ENCODE measurements at regions not wholly inside any gene's neighbourhood (a gene's known extent, or its start where the extent isn't known, plus 50 kb on each side); places are given as distances from the start of the nearest gene placed in this dataset.

GRCh38 chr18:68221111-68221724, 493.7 kb downstream of the TMX3 start:
- H3K27me3 ChIP-seq, result no peaks in the 10 kb centered on the region
- WGBS, 2 donors, result 26 to 29% methylated on average over 1 of the region's 1 CpG
- ATAC-seq (ENCODE audit: low FRiP score in 2 of 2), result no peak
- no peak for TF ChIP-seq EP300 (IDR thresholded peaks at IDR 0.05)
- TF ChIP-seq CTCF (IDR thresholded peaks at IDR 0.05), result no peak
- no peak for TF ChIP-seq POLR2A (IDR thresholded peaks at IDR 0.05)
- TF ChIP-seq POLR2AphosphoS5 (IDR thresholded peaks at IDR 0.05), result no peak
- no peaks in the 10 kb centered on the region for H3K9me3 ChIP-seq
- H3K36me3 ChIP-seq, result no peaks in the 10 kb centered on the region
- no peak overlapping the region for H3K27ac ChIP-seq
- H3K4me3 ChIP-seq, result no peak overlapping the region
- peaks cover 0 to 3% (median 0%) of the 10 kb centered on the region in 4 donors for H3K4me1 ChIP-seq
- no peak for DNase-seq

- ATAC-seq (ENCODE audit: low FRiP score in 2 of 2) (no peak), DNase-seq (no peak)
- TF ChIP-seq POLR2A (IDR thresholded peaks at IDR 0.05) (no peak), EP300 (IDR thresholded peaks at IDR 0.05) (no peak), CTCF (IDR thresholded peaks at IDR 0.05) (no peak), POLR2AphosphoS5 (IDR thresholded peaks at IDR 0.05) (no peak)
- 68 to 72% methylated on average over 2 of the region's 2 CpGs for WGBS, 2 donors
- Histone ChIP-seq H3K27me3 (no peaks in the 10 kb centered on the region), H3K27ac (peak overlapping the region in 1 of 4 donors; percentile 3), H3K36me3 (no peaks in the 10 kb centered on the region), H3K9me3 (no peaks in the 10 kb centered on the region), H3K4me1 (peaks cover 0 to 3% (median 0%) of the 10 kb centered on the region in 4 donors), H3K4me3 (no peak overlapping the region)
These were observed 494.4 kb downstream of the TMX3 start for GRCh38 chr18:68220458-68220857.

GRCh38 chr18:68219872-68220271, 495.0 kb downstream of the TMX3 start:
- H3K4me3 ChIP-seq, result no peak overlapping the region
- no peak for TF ChIP-seq EP300 (IDR thresholded peaks at IDR 0.05)
- TF ChIP-seq CTCF (IDR thresholded peaks at IDR 0.05), result no peak
- no peak for TF ChIP-seq POLR2A (IDR thresholded peaks at IDR 0.05)
- no peak for TF ChIP-seq POLR2AphosphoS5 (IDR thresholded peaks at IDR 0.05)
- H3K27me3 ChIP-seq, result no peaks in the 10 kb centered on the region
- H3K9me3 ChIP-seq, result no peaks in the 10 kb centered on the region
- no peak for DNase-seq
- no peaks in the 10 kb centered on the region for H3K36me3 ChIP-seq
- ATAC-seq (ENCODE audit: low FRiP score in 2 of 2), result no peak
- peaks cover 0 to 3% (median 0%) of the 10 kb centered on the region in 4 donors for H3K4me1 ChIP-seq
- peak overlapping the region in 2 of 4 donors; percentile 3 to 12 for H3K27ac ChIP-seq

GRCh38 chr18:68219274-68219673, 495.6 kb downstream of the TMX3 start:
- H3K27me3 ChIP-seq, result no peaks in the 10 kb centered on the region
- no peak for ATAC-seq (ENCODE audit: low FRiP score in 2 of 2)
- peak overlapping the region in 2 of 4 donors; percentile 3 to 12 for H3K27ac ChIP-seq

GRCh38 chr18:68215931-68216330, 499.0 kb downstream of the TMX3 start:
- no peak overlapping the region for H3K4me3 ChIP-seq
- H3K4me1 ChIP-seq, result peaks cover 0 to 3% (median 0%) of the 10 kb centered on the region in 4 donors
- DNase-seq (no peak), ATAC-seq (ENCODE audit: low FRiP score in 2 of 2) (no peak)
- no peaks in the 10 kb centered on the region for H3K9me3 ChIP-seq
- H3K27ac ChIP-seq, result no peak overlapping the region
- TF ChIP-seq POLR2AphosphoS5 (IDR thresholded peaks at IDR 0.05) (no peak), CTCF (IDR thresholded peaks at IDR 0.05) (no peak), EP300 (IDR thresholded peaks at IDR 0.05) (no peak), POLR2A (IDR thresholded peaks at IDR 0.05) (no peak)
- no peaks in the 10 kb centered on the region for H3K36me3 ChIP-seq
- H3K27me3 ChIP-seq, result no peaks in the 10 kb centered on the region
- WGBS, 2 donors, result 73 to 79% methylated on average over 4 of the region's 4 CpGs

More at GRCh38 chr18:68219274-68219673, 495.6 kb downstream of the TMX3 start:
- no peaks in the 10 kb centered on the region for H3K9me3 ChIP-seq
- no peak for DNase-seq
- 57 to 59% methylated on average over 2 of the region's 2 CpGs for WGBS, 2 donors
- no peak for TF ChIP-seq EP300 (IDR thresholded peaks at IDR 0.05)
- peaks cover 0 to 3% (median 0%) of the 10 kb centered on the region in 4 donors for H3K4me1 ChIP-seq
- H3K36me3 ChIP-seq, result no peaks in the 10 kb centered on the region
- H3K4me3 ChIP-seq, result no peak overlapping the region

Measured in upper lobe of left lung (tissue), 6 donors.